Liver (tissue), 8 donors: ENCODE measurements at regions not wholly inside any gene's neighbourhood (a gene's known extent, or its start where the extent isn't known, plus 50 kb on each side); places are given as distances from the start of the nearest gene placed in this dataset.

Experiments
- DNase-seq: peaks from one replicate; pipeline ENCODE4 v3.0.0-alpha.2; 2017; ENCODE audit warnings: low spot score
- H3K27ac ChIP-seq, 2 donors: one replicate each; pipeline ENCODE4 v1.7.0; 2013; ENCODE audit warnings: inconsistent platforms in 2 of 2, low read length in 2 of 2, control low read depth in 1 of 2, low read depth in 1 of 2, mild to moderate bottlenecking in 1 of 2
- H3K27me3 ChIP-seq, 4 donors: one replicate each; pipeline versions ENCODE4 v1.6.1 to v1.7.0; 2013; ENCODE audit warnings: low read length in 3 of 4, inconsistent platforms in 1 of 4, mild to moderate bottlenecking in 1 of 4, moderate library complexity in 1 of 4; ENCODE audit not compliant: control insufficient read depth in 4 of 4, insufficient read depth in 4 of 4
- H3K36me3 ChIP-seq, 4 donors: one replicate each; pipeline versions ENCODE4 v1.6.1 to v1.7.0; 2013; ENCODE audit warnings: low read length in 3 of 4, mild to moderate bottlenecking in 3 of 4, low read depth in 1 of 4, moderate library complexity in 1 of 4; ENCODE audit not compliant: control insufficient read depth in 4 of 4, insufficient read depth in 3 of 4
- H3K4me1 ChIP-seq, 4 donors: one replicate each; pipeline versions ENCODE4 v1.6.1 to v1.7.0; 2013; ENCODE audit warnings: low read length in 3 of 4, mild to moderate bottlenecking in 3 of 4, moderate library complexity in 1 of 4; ENCODE audit not compliant: control insufficient read depth in 4 of 4, insufficient read depth in 4 of 4
- H3K4me3 ChIP-seq, 3 donors: one replicate each; pipeline versions ENCODE4 v1.6.1 to v1.7.0; 2013; ENCODE audit warnings: low read length in 3 of 3, control low read depth in 1 of 3, low read depth in 1 of 3, mild to moderate bottlenecking in 1 of 3
- H3K9ac ChIP-seq, 2 donors: one replicate each; pipeline ENCODE4 v1.7.0; 2013; ENCODE audit warnings: low read length in 2 of 2, mild to moderate bottlenecking in 2 of 2, moderate library complexity in 2 of 2, control low read depth in 1 of 2, low read depth in 1 of 2
- H3K9me3 ChIP-seq, 4 donors: one replicate each; pipeline versions ENCODE4 v1.6.1 to v1.7.0; 2013; ENCODE audit warnings: low read length in 3 of 4; ENCODE audit not compliant: control insufficient read depth in 4 of 4
- EGR1 ChIP-seq, 2 donors: IDR thresholded peaks; 2 replicates each; pipeline ENCODE4 v1.6.1; 2016 to 2018; ENCODE audit warnings: antibody characterized with exemption in 2 of 2, low read depth in 2 of 2
- FOXA1 ChIP-seq: IDR thresholded peaks from 2 replicates; pipeline ENCODE4 v1.6.1; 2016; ENCODE audit warnings: antibody characterized with exemption
- FOXA2 ChIP-seq: IDR thresholded peaks from 2 replicates; pipeline ENCODE4 v1.6.1; 2016; ENCODE audit warnings: antibody characterized with exemption
- GABPA ChIP-seq, 2 donors: IDR thresholded peaks in 1 of 2; conservative IDR thresholded peaks in 1 of 2; 2 replicates each; pipeline ENCODE4 v1.6.1; 2016; ENCODE audit warnings: antibody characterized with exemption in 2 of 2, mild to moderate bottlenecking in 1 of 2, moderate library complexity in 1 of 2
- HNF4A ChIP-seq, 2 donors: conservative IDR thresholded peaks; 2 replicates each; pipeline ENCODE4 v1.6.1; 2016; ENCODE audit warnings: antibody characterized with exemption in 2 of 2, mild to moderate bottlenecking in 2 of 2
- HNF4G ChIP-seq: IDR thresholded peaks from 2 replicates; pipeline ENCODE4 v1.6.1; 2016; ENCODE audit warnings: antibody characterized with exemption
- JUND ChIP-seq, 2 donors: IDR thresholded peaks; 2 replicates each; pipeline ENCODE4 v1.6.1; 2016; ENCODE audit warnings: antibody characterized with exemption in 2 of 2
- MAX ChIP-seq: IDR thresholded peaks from 2 replicates; pipeline ENCODE4 v1.6.1; 2016; ENCODE audit warnings: antibody characterized with exemption
- NR2F2 ChIP-seq: IDR thresholded peaks from 2 replicates; pipeline ENCODE4 v1.6.1; 2016; ENCODE audit warnings: antibody characterized with exemption
- RAD21 ChIP-seq, 2 donors: IDR thresholded peaks; 2 replicates each; pipeline ENCODE4 v1.6.1; 2016; ENCODE audit warnings: antibody characterized with exemption in 2 of 2, mild to moderate bottlenecking in 2 of 2
- RXRA ChIP-seq, 2 donors: IDR thresholded peaks; 2 replicates each; pipeline ENCODE4 v1.6.1; 2017 to 2018; ENCODE audit warnings: antibody characterized with exemption in 2 of 2, mild to moderate bottlenecking in 1 of 2
- SP1 ChIP-seq: IDR thresholded peaks from 2 replicates; pipeline ENCODE4 v1.6.1; 2018; ENCODE audit warnings: antibody characterized with exemption, mild to moderate bottlenecking
- TAF1 ChIP-seq: conservative IDR thresholded peaks from 2 replicates; pipeline ENCODE4 v1.6.1; 2016; ENCODE audit warnings: antibody characterized with exemption, mild to moderate bottlenecking
- YY1 ChIP-seq: IDR thresholded peaks from 2 replicates; pipeline ENCODE4 v1.6.1; 2016; ENCODE audit warnings: antibody characterized with exemption, mild to moderate bottlenecking
- WGBS: extraction: QIAGEN DNeasy Blood & Tissue Kit; methylation state at CpG from one replicate; pipeline ENCODE4 v1.1.7; 2013; 5-methylcytosine and 5-hydroxymethylcytosine counted together
- TF ChIP-seq, protein P1 (sequence below): IDR thresholded peaks from 2 replicates; pipeline ENCODE4 v1.6.1; 2016; ENCODE audit warnings: antibody characterized with exemption
- TF ChIP-seq, protein P2 (sequence below): IDR thresholded peaks from 2 replicates; pipeline ENCODE4 v1.6.1; 2016; ENCODE audit warnings: antibody characterized with exemption, mild to moderate bottlenecking
- TF ChIP-seq, protein P3 (sequence below): IDR thresholded peaks from 2 replicates; pipeline ENCODE4 v1.6.1; 2016; ENCODE audit warnings: antibody characterized with exemption
- TF ChIP-seq, protein P4 (sequence below): fragments of 150-350 bp; IDR thresholded peaks from 2 replicates; pipeline ENCODE4 v1.5.1; 2017; ENCODE audit warnings: improper control_type of control experiment, low read depth, low read length; ENCODE audit not compliant: missing input control
- donor health status: healthy.
- donor health status: healthy.
- donor health status: healthy.
- donor health status: healthy.
- donor health status: healthy.

GRCh38 chr19:28908941-28909340 is 304.0 kb downstream of the UQCRFS1 start:
- no peaks in the 10 kb centered on the region for H3K4me1 ChIP-seq
- H3K27ac ChIP-seq = no peak overlapping the region
- WGBS = 89% methylated on average over 8 of the region's 8 CpGs
- H3K9ac ChIP-seq = no peak overlapping the region
- peaks cover 0 to 4% (median 0%) of the 10 kb centered on the region in 4 donors for H3K9me3 ChIP-seq
- no peak overlapping the region for H3K4me3 ChIP-seq
- no peaks in the 10 kb centered on the region for H3K36me3 ChIP-seq
- TF ChIP-seq RXRA (IDR thresholded peaks at IDR 0.05) (no peak), JUND (IDR thresholded peaks at IDR 0.05) (no peak), MAX (no peak), SP1 (no peak)
- TF ChIP-seq, protein P1, sequence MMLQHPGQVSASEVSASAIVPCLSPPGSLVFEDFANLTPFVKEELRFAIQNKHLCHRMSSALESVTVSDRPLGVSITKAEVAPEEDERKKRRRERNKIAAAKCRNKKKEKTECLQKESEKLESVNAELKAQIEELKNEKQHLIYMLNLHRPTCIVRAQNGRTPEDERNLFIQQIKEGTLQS = no peak
- TF ChIP-seq, protein P2, sequence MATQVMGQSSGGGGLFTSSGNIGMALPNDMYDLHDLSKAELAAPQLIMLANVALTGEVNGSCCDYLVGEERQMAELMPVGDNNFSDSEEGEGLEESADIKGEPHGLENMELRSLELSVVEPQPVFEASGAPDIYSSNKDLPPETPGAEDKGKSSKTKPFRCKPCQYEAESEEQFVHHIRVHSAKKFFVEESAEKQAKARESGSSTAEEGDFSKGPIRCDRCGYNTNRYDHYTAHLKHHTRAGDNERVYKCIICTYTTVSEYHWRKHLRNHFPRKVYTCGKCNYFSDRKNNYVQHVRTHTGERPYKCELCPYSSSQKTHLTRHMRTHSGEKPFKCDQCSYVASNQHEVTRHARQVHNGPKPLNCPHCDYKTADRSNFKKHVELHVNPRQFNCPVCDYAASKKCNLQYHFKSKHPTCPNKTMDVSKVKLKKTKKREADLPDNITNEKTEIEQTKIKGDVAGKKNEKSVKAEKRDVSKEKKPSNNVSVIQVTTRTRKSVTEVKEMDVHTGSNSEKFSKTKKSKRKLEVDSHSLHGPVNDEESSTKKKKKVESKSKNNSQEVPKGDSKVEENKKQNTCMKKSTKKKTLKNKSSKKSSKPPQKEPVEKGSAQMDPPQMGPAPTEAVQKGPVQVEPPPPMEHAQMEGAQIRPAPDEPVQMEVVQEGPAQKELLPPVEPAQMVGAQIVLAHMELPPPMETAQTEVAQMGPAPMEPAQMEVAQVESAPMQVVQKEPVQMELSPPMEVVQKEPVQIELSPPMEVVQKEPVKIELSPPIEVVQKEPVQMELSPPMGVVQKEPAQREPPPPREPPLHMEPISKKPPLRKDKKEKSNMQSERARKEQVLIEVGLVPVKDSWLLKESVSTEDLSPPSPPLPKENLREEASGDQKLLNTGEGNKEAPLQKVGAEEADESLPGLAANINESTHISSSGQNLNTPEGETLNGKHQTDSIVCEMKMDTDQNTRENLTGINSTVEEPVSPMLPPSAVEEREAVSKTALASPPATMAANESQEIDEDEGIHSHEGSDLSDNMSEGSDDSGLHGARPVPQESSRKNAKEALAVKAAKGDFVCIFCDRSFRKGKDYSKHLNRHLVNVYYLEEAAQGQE = no peak
- H3K27me3 ChIP-seq = peaks cover 0 to 2% (median 0%) of the 10 kb centered on the region in 4 donors
- DNase-seq = no peak

DNA sequence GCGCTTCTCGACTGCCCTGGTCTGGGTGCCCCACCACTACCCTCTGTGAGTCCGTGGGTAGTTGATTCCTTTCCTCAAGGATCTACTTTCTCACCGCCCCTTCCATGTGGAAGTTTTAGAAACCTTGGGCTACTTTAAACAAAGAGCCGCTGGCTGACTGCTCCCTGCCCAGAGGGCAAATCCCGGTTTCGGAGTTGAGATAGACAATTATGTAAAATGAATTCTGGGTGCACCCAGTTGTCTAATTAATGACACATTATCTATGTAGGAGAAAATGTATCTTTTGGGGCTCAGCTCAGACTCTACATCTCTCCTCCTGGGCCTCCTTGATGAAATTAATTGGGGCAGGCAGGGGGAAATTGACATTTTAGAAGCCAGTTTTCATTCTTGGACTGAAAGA is 305.4 kb downstream of the UQCRFS1 start:
- WGBS = 78% methylated on average over 7 of the region's 7 CpGs
- no peak for DNase-seq
- Histone ChIP-seq H3K27ac (no peak overlapping the region), H3K27me3 (peaks cover 0 to 2% (median 0%) of the 10 kb centered on the region in 4 donors), H3K36me3 (no peaks in the 10 kb centered on the region), H3K9ac (no peak overlapping the region), H3K9me3 (peaks cover 0 to 4% (median 0%) of the 10 kb centered on the region in 4 donors), H3K4me3 (no peak overlapping the region), H3K4me1 (no peaks in the 10 kb centered on the region)
- TF ChIP-seq NR2F2 (no peak), FOXA2 (no peak), HNF4G (no peak), JUND (IDR thresholded peaks at IDR 0.05) (no peak), GABPA (IDR thresholded peaks at IDR 0.05 in 1 of 2, conservative IDR thresholded peaks at IDR 0.05 in 1 of 2) (no peak), RAD21 (IDR thresholded peaks at IDR 0.05) (no peak), SP1 (no peak), TAF1 (no peak), RXRA (IDR thresholded peaks at IDR 0.05) (no peak), FOXA1 (no peak), HNF4A (conservative IDR thresholded peaks at IDR 0.05) (no peak), YY1 (no peak), EGR1 (IDR thresholded peaks at IDR 0.05; ENCODE audit: low read depth in 2 of 2) (no peak)
- TF ChIP-seq, protein P1 = no peak
- TF ChIP-seq, protein P3, sequence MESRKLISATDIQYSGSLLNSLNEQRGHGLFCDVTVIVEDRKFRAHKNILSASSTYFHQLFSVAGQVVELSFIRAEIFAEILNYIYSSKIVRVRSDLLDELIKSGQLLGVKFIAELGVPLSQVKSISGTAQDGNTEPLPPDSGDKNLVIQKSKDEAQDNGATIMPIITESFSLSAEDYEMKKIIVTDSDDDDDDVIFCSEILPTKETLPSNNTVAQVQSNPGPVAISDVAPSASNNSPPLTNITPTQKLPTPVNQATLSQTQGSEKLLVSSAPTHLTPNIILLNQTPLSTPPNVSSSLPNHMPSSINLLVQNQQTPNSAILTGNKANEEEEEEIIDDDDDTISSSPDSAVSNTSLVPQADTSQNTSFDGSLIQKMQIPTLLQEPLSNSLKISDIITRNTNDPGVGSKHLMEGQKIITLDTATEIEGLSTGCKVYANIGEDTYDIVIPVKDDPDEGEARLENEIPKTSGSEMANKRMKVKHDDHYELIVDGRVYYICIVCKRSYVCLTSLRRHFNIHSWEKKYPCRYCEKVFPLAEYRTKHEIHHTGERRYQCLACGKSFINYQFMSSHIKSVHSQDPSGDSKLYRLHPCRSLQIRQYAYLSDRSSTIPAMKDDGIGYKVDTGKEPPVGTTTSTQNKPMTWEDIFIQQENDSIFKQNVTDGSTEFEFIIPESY = no peak
- TF ChIP-seq, protein P2 = no peak
- TF ChIP-seq, protein P4, sequence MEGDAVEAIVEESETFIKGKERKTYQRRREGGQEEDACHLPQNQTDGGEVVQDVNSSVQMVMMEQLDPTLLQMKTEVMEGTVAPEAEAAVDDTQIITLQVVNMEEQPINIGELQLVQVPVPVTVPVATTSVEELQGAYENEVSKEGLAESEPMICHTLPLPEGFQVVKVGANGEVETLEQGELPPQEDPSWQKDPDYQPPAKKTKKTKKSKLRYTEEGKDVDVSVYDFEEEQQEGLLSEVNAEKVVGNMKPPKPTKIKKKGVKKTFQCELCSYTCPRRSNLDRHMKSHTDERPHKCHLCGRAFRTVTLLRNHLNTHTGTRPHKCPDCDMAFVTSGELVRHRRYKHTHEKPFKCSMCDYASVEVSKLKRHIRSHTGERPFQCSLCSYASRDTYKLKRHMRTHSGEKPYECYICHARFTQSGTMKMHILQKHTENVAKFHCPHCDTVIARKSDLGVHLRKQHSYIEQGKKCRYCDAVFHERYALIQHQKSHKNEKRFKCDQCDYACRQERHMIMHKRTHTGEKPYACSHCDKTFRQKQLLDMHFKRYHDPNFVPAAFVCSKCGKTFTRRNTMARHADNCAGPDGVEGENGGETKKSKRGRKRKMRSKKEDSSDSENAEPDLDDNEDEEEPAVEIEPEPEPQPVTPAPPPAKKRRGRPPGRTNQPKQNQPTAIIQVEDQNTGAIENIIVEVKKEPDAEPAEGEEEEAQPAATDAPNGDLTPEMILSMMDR = no peak
